GM21367 (cell line): ENCODE measurements at regions not wholly inside any gene's neighbourhood (a gene's known extent, or its start where the extent isn't known, plus 50 kb on each side); places are given as distances from the start of the nearest gene placed in this dataset.

Source experiments
- ATAC-seq: cut with Tn5 transposase; IDR thresholded peaks from one replicate; pipeline ENCODE4 v1.9.1; 2021; ENCODE audit not compliant: unreplicated experiment

DNA sequence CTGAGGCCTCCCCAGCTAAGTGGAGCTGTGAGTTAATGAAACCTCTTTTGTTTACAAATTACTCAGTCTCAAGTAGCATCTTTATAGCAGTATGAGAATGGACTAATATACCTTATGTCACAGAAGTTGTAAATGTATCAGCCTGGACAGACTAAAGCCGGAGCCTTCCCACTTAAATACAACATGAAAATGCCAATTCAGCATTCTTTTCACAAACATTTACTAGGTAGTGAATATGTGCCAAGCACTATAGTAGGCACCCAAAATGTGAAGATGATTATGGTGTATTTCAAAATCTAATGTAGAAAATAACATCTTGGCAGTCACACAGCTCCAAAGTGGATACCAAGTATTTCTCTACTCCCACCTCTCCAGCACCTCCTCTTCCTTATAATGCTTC lies 693.0 kb downstream of the KCNJ2 start:
- no peak for ATAC-seq

DNA sequence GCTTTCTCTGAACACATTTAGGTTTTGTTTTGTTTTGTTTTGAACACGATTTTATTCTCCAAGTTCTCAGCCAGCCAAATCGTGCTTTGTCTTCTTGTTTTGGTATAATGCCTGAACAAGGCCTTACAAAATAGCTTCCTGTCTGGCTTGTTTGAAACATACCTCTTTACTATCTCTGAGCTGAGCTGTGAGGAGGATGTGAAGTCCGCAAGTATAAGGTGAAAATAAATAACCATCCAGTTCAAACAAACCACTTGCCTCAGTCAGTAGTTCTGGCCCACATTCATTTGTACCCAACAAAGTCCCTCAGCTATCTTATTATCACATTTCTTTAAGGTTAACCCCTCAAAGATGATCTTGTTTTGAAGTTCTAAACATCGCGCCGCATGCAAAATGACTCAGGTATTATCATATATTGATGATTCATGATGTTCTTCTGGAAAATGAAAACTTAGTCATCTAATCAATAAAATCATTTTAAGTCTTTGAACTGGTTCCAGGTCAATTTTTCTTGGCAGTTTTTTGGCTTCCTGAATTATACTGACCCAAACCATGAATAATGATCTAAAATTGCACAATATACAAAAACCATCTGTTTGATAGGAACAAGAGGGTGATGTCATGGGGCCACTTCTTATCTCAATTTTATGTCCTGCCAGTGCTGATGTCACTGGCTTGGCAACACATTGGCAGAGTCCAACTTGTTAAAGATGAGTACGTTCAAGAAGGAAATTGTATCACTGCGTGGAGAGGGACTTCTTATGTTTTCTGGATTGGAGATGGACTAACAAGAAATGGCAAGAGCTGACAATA lies 694.3 kb downstream of the KCNJ2 start:
- no peak for ATAC-seq

GRCh38 chr17:70865993-70866804 lies 696.9 kb downstream of the KCNJ2 start:
- ATAC-seq, result no peak

DNA sequence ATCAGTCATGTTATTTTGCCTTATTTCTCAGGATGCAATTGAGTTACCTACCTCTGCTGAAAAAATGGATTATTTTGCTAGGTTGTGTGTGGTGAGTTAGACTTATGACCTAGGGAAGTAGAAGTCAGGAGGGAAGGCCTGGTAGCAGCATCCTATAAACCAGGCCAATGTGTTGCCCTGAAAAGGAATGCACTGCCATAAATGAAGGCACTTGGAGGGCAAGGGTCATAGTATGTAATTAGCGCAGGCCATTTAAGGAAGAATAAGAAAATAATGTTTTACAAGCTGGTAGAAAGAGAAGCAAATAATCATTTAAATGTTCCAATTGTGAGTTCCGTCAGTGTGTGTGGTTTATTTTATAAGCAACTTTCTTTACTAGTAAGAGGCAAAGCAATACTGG lies 698.8 kb downstream of the KCNJ2 start:
- no peak for ATAC-seq

GRCh38 chr17:70869402-70870085 lies 700.2 kb downstream of the KCNJ2 start:
- no peak for ATAC-seq

DNA sequence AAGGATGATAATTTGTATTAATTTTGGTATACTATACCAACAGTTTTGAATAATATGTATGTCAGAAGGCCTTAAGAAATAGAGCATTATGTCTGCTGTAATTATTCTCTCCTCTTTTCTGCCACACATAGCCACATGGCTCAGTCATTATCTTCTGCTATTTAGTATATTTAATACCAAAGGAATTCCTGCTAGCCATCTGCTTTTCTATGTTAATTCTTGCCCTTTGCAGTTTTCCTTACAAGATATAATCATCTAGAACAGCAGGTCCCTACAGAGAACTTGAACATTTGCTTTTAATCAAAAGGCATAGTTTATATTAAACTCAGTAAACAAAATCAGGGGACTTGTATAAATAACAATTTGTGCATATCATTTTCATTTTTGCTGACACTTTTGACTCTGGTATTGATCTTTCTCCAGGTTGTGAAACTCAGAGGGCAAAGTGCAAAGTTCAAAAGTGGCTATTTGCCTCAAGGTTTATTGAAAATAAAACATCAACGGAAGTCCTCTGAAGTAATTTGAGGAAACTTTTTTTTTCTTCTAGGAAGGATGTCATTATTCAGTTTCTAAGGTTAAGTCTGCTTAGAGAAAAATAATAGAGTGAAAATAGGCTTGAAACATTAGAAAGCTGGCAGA lies 702.0 kb downstream of the KCNJ2 start:
- ATAC-seq, result no peak

GRCh38 chr17:70872103-70872502 lies 702.8 kb downstream of the KCNJ2 start:
- no peak for ATAC-seq

- ATAC-seq, result no peak
These were observed 706.5 kb downstream of the KCNJ2 start for GRCh38 chr17:70875729-70876310.

DNA sequence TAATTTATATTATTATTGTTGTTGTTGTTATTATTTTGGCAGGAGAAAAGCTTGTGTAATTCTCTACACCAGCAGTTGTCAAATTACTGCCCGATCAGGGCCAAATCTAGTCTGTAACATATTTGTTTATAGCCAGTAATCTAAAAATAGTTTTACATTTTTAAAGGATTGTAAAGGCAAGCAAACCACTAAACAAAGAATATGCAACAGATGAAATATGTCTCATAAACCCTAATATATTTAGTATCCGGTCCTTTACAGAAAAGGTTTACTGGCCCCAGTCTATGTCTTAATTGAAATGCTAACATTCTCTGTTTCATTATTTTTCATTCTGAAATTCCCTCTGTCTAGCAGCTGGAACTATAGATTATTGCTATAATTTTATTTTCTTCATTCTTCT lies 709.5 kb downstream of the KCNJ2 start:
- no peak for ATAC-seq

DNA sequence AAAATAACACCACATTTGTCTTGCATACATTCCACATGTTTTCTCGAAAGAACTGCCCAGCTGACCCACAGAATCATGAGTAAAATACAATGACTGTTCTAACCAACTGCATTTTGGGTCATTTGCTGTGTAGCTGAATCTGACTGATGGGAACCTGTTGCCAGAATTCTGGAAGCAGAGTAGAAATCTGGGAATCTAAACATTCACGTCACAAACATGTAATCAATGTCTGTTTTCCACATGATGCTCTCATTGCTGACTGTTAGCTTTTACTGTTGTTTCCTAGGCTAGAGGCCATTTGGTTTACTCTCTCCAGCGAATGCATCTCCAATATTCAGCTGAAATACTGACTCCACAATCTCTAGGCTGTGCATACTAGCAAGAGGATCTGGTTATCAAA lies 710.1 kb downstream of the KCNJ2 start:
- ATAC-seq, result no peak

DNA sequence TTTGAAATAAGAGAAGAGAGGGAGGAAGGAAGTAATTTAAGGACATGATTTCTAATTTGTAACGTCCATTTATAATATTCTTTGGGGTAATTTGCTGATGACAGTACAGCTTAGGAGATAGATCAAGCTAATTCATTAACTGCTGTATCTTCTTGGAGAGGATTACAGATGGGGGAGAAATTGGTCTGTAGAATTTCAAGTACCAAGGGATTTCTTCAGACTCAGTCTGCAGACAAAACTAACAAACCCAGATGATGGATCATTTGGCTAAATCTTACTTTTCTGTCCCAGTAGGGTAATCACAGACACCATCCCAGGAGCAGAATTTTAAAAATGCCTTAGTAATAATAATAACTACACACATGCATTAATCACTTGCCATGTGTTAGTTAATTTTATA lies 711.8 kb downstream of the KCNJ2 start:
- no peak for ATAC-seq

- no peak for ATAC-seq
These were observed 713.2 kb downstream of the KCNJ2 start for GRCh38 chr17:70882504-70882903.

DNA sequence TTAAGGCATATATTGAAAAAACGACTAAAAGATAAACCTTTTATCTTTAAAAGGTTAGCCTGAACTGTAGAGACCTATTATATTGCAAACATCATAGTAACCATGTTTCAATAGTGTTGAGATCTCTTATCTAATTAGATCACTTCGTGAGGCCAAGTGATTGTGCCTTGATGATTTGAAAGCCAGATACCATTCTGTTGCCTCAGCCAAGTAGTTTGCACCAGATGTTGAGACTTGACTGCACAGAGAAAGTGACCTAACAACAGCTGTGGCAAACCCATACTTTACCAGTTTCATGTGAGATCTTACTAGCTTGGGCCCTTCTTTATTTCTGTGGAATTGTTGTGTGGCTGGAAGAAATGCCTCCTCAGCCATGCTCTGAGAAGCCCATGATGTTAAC lies 717.3 kb downstream of the KCNJ2 start:
- no peak for ATAC-seq

- no peak for ATAC-seq
These were observed 719.0 kb downstream of the KCNJ2 start for GRCh38 chr17:70888324-70888723.

GRCh38 chr17:70891306-70891705 lies 722.0 kb downstream of the KCNJ2 start:
- no peak for ATAC-seq

GRCh38 chr17:70892527-70892926 lies 723.2 kb downstream of the KCNJ2 start:
- ATAC-seq, result no peak

- ATAC-seq, result no peak
These were observed 727.5 kb downstream of the KCNJ2 start for GRCh38 chr17:70896843-70897242.

GRCh38 chr17:70897446-70897845 lies 728.1 kb downstream of the KCNJ2 start:
- ATAC-seq, result no peak

DNA sequence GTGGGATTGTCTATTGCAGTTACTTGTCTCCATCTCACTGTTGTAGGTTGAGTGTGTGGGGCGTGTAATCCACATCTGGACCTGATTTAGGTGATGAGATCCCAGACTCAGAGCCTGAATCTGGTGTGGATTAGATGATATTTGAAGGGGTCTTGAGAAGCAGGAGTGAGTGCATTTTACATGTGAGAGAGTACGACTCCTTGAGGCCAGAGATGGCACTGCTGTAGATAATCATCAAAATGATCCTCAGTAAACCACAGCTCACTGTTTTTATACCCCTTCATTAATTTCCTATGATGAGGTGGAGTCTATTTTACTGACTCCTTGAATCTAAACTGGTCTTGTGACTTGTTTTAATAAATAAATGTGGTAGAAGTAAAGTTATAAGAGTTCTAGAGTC lies 732.5 kb downstream of the KCNJ2 start:
- no peak for ATAC-seq

DNA sequence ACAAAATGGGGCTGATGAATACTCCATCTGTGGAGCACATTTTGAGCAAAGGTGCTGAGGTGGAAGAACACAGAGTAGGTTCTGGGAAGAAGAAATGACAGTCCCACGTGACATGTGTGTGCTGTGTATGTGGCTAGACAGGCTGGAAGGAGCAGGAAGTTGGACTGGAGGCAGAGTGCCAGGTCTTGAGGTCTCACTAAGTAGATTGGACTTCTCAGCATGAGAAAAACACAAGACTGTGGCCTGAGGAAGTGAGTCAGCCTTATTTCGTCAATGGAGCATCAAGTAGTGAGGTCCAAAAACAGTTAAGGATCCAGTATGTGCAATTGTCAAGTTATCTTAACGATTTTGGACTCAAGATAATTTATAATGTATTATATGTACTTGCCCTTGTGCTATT lies 736.5 kb downstream of the KCNJ2 start:
- ATAC-seq, result no peak

- no peak for ATAC-seq
These were observed 737.5 kb downstream of the KCNJ2 start for GRCh38 chr17:70906808-70907207.
